H1 (cell line): ENCODE measurements at regions not wholly inside any gene's neighbourhood (a gene's known extent, or its start where the extent isn't known, plus 50 kb on each side); places are given as distances from the start of the nearest gene placed in this dataset.

Experiments
- CTCF ChIA-PET: fragments of 300-600 bp; sonication (Branson Sonifier 250); formaldehyde crosslinking; loops from one replicate; lab custom pipeline; 2021; ENCODE audit not compliant: partially characterized antibody; lab: Charles Lee
- POLR2A ChIA-PET: fragments of 300-600 bp; sonication (Branson Sonifier 250); formaldehyde crosslinking; loops from one replicate; lab custom pipeline; 2021; ENCODE audit warnings: inconsistent platforms; ENCODE audit not compliant: partially characterized antibody; lab: Charles Lee
- DNase-seq, 2 experiments: peaks; one replicate each; pipeline versions ENCODE4 v3.0.0 to v3.0.0-alpha.2; 2010 to 2022; ENCODE audit warnings: low spot score in 2 of 2, low read depth in 1 of 2, mixed read lengths in 1 of 2
- FAIRE-seq: peaks from 2 replicates; lab custom pipeline; 2011; peaks lifted over from hg19 to GRCh38; lab: Jason Lieb, UNC
- H2AFZ ChIP-seq: 2 replicates; pipeline ENCODE4 v1.8.1; 2012; ENCODE audit warnings: low read length, inconsistent platforms
- H2AK5ac ChIP-seq: 2 replicates; pipeline ENCODE4 v1.6.1; 2013; ENCODE audit warnings: low read depth, low read length
- H2BK120ac ChIP-seq: replicated peaks from 2 replicates; pipeline ENCODE3; 2013; ENCODE audit warnings: low read depth, low read length, inconsistent platforms
- H2BK12ac ChIP-seq: 2 replicates; pipeline ENCODE4 v1.6.1; 2013; ENCODE audit warnings: low read depth, low read length
- H2BK15ac ChIP-seq: 2 replicates; pipeline ENCODE4 v1.6.1; 2013; ENCODE audit warnings: low read length
- H2BK20ac ChIP-seq: 2 replicates; pipeline ENCODE4 v1.6.1; 2013; ENCODE audit warnings: low read length
- H2BK5ac ChIP-seq: 2 replicates; pipeline ENCODE4 v1.6.1; 2013; ENCODE audit warnings: low read depth, low read length
- H3K14ac ChIP-seq: 2 replicates; pipeline ENCODE4 v1.6.1; 2013; ENCODE audit warnings: inconsistent platforms; ENCODE audit not compliant: insufficient read length
- H3K18ac ChIP-seq: 2 replicates; pipeline ENCODE4 v1.6.1; 2013; ENCODE audit warnings: low read length; ENCODE audit errors: extremely low read depth
- H3K23ac ChIP-seq: 2 replicates; pipeline ENCODE4 v1.6.1; 2013; ENCODE audit warnings: inconsistent platforms; ENCODE audit not compliant: insufficient read length
- H3K23me2 ChIP-seq: 2 replicates; pipeline ENCODE4 v1.6.1; 2013; ENCODE audit warnings: low read depth, low read length
- H3K27ac ChIP-seq: 2 replicates; pipeline ENCODE4 v1.6.1; 2011; ENCODE audit warnings: low read depth, low read length, inconsistent platforms
- H3K27me3 ChIP-seq, 4 experiments: replicated peaks in 1 of 4; 1 replicate in 1 of 4; 2 replicates in 3 of 4; pipeline versions ENCODE4 v1.6.1 to v1.8.1; 2011 to 2013; ENCODE audit warnings: low read length in 3 of 4, mild to moderate bottlenecking in 3 of 4, inconsistent platforms in 2 of 4, mixed read lengths in 2 of 4, moderate library complexity in 1 of 4; ENCODE audit not compliant: control insufficient read depth in 3 of 4, insufficient read depth in 3 of 4; ENCODE audit errors: extremely low read depth in 1 of 4
- H3K36me3 ChIP-seq, 4 experiments: 2 replicates each; pipeline versions ENCODE4 v1.6.1 to v1.8.1; 2011 to 2013; ENCODE audit warnings: mild to moderate bottlenecking in 4 of 4, low read length in 3 of 4, moderate library complexity in 2 of 4, control low read depth in 1 of 4, inconsistent platforms in 1 of 4; ENCODE audit not compliant: insufficient read depth in 4 of 4, control insufficient read depth in 2 of 4
- H3K4ac ChIP-seq: replicated peaks from 2 replicates; pipeline ENCODE3; 2013; ENCODE audit warnings: low read length, low read depth, mixed read lengths, inconsistent platforms; ENCODE audit not compliant: insufficient read length
- H3K4me1 ChIP-seq, 4 experiments: replicated peaks in 1 of 4; 1 replicate in 1 of 4; 2 replicates in 3 of 4; pipeline versions ENCODE4 v1.6.1 to v1.8.1; 2011 to 2013; ENCODE audit warnings: low read length in 3 of 4, inconsistent platforms in 2 of 4, mixed read lengths in 1 of 4; ENCODE audit not compliant: insufficient read depth in 4 of 4, control insufficient read depth in 3 of 4
- H3K4me2 ChIP-seq, 2 experiments: 2 replicates each; pipeline versions ENCODE4 v1.6.1 to v1.8.1; 2011 to 2013; ENCODE audit warnings: low read depth in 2 of 2, low read length in 2 of 2, control low read depth in 1 of 2, inconsistent platforms in 1 of 2, mild to moderate bottlenecking in 1 of 2; ENCODE audit not compliant: insufficient read depth in 1 of 2
- H3K4me3 ChIP-seq, 4 experiments: fragments of 200-600, 300-600 bp in 1 of 4; sonication (generic), shearing (Covaris generic), sonication (Bioruptor Twin) in 1 of 4; 2 replicates each; pipeline versions ENCODE4 v1.5.1 to v1.8.1; 2011 to 2016; ENCODE audit warnings: low read length in 4 of 4, low read depth in 3 of 4, control low read depth in 2 of 4, inconsistent platforms in 2 of 4, mild to moderate bottlenecking in 2 of 4, mixed read lengths in 1 of 4, moderate library complexity in 1 of 4; ENCODE audit not compliant: insufficient read depth in 2 of 4; ENCODE audit errors: extremely low read depth in 1 of 4
- H3K56ac ChIP-seq: replicated peaks from 2 replicates; pipeline ENCODE3; 2013; ENCODE audit warnings: low read depth, mild to moderate bottlenecking, mixed read lengths, low read length, inconsistent platforms; ENCODE audit not compliant: insufficient read length
- H3K79me1 ChIP-seq: 2 replicates; pipeline ENCODE4 v1.6.1; 2013; ENCODE audit warnings: low read depth, low read length, control low read depth
- H3K79me2 ChIP-seq, 2 experiments: 2 replicates each; pipeline versions ENCODE4 v1.6.1 to v1.8.1; 2012 to 2013; ENCODE audit warnings: low read length in 2 of 2, mild to moderate bottlenecking in 2 of 2, inconsistent platforms in 1 of 2; ENCODE audit not compliant: insufficient read depth in 2 of 2, control insufficient read depth in 1 of 2
- H3K9ac ChIP-seq, 4 experiments: replicated peaks in 1 of 4; 1 replicate in 1 of 4; 2 replicates in 3 of 4; pipeline versions ENCODE4 v1.6.1 to v1.8.1; 2011 to 2013; ENCODE audit warnings: low read depth in 3 of 4, low read length in 3 of 4, control low read depth in 2 of 4, mild to moderate bottlenecking in 2 of 4, moderate library complexity in 2 of 4, inconsistent platforms in 1 of 4; ENCODE audit errors: extremely low read depth in 1 of 4
- H3K9me3 ChIP-seq, 2 experiments: 2 replicates each; pipeline versions ENCODE4 v1.6.1 to v1.8.1; 2012 to 2013; ENCODE audit warnings: mild to moderate bottlenecking in 2 of 2, moderate library complexity in 2 of 2, control low read depth in 1 of 2, inconsistent platforms in 1 of 2, low read depth in 1 of 2, low read length in 1 of 2, mixed read lengths in 1 of 2; ENCODE audit not compliant: insufficient read depth in 2 of 2
- H4K20me1 ChIP-seq, 2 experiments: replicated peaks in 1 of 2; 2 replicates each; pipeline versions ENCODE3 to v1.8.1; 2011 to 2013; ENCODE audit warnings: inconsistent platforms in 2 of 2, low read length in 2 of 2, mild to moderate bottlenecking in 1 of 2; ENCODE audit not compliant: insufficient read depth in 2 of 2, control insufficient read depth in 1 of 2
- H4K5ac ChIP-seq: 2 replicates; pipeline ENCODE4 v1.6.1; 2013; ENCODE audit warnings: low read length, low read depth, mixed read lengths, inconsistent platforms; ENCODE audit not compliant: insufficient read length
- H4K8ac ChIP-seq: 2 replicates; pipeline ENCODE4 v1.8.0; 2013; ENCODE audit warnings: mild to moderate bottlenecking, moderate library complexity, low read length, inconsistent platforms; ENCODE audit not compliant: insufficient read depth; ENCODE audit errors: extremely low read depth
- H4K91ac ChIP-seq: replicated peaks from 2 replicates; pipeline ENCODE3; 2013; ENCODE audit warnings: low read length, mixed read lengths, inconsistent platforms; ENCODE audit not compliant: insufficient read length
- BCL11A ChIP-seq, 2 experiments: IDR thresholded peaks; one replicate each; pipeline ENCODE4 v1.6.1; 2011; ENCODE audit warnings: low read depth in 2 of 2, low read length in 2 of 2, mild to moderate bottlenecking in 2 of 2
- CEBPB ChIP-seq: IDR thresholded peaks from 2 replicates; pipeline ENCODE4 v1.6.1; 2012; ENCODE audit warnings: low read depth, low read length
- JUN ChIP-seq: IDR thresholded peaks from 2 replicates; pipeline ENCODE4 v1.6.1; 2011; ENCODE audit warnings: low read depth, mild to moderate bottlenecking, improper control_type of control experiment, low read length
- MAFK ChIP-seq: IDR thresholded peaks from 2 replicates; pipeline ENCODE4 v1.6.1; 2012; ENCODE audit warnings: low read depth, mild to moderate bottlenecking, improper control_type of control experiment, low read length
- POLR2AphosphoS5 ChIP-seq: IDR thresholded peaks from 2 replicates; pipeline ENCODE4 v1.6.1; 2011; ENCODE audit warnings: low read depth, low read length
- SP4 ChIP-seq: IDR thresholded peaks from 2 replicates; pipeline ENCODE4 v1.6.1; 2012; ENCODE audit warnings: low read length, inconsistent platforms
- YY1 ChIP-seq: IDR thresholded peaks from 2 replicates; pipeline ENCODE4 v1.6.1; 2011; ENCODE audit warnings: low read depth, mild to moderate bottlenecking, low read length
- WGBS, 2 experiments: shearing (Covaris generic) in 1 of 2; methylation state at CpG; one replicate each; pipeline versions ENCODE4 v1.1.6 to v1.1.7; 2013 to 2015; ENCODE audit warnings: low lambda C conversion rate in 2 of 2, mixed read lengths in 2 of 2, inconsistent platforms in 1 of 2, low coverage in 1 of 2, missing lambda C conversion rate in 1 of 2; ENCODE audit not compliant: insufficient replicate concordance in 2 of 2, insufficient coverage in 1 of 2, insufficient read length in 1 of 2; ENCODE audit errors: extremely low coverage in 1 of 2, missing lambda C conversion rate in 1 of 2; 5-methylcytosine and 5-hydroxymethylcytosine counted together

DNA sequence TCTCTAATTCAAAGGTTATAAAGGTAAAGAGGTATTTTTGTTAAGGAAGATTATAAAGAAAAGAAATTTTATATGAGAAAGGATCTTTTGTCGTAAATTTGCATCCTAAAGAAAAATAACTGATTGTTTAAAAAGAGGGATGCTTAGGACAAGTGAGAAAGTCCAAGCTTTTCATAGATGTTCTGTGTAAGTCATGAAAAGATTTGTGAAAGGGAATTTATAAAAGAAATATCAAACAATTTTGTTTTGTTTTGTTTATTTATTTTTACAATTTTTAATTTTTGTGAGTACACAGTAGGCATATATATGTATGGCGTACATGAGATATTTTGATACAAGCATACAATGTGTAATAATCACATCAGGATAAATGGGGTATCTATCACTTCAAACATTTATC lies 145.2 kb downstream of the ADSS2 start:
- Histone ChIP-seq H4K91ac (no peak overlapping the region), H3K27me3 (no peaks in the 10 kb centered on the region), H2AFZ (no peak overlapping the region), H3K4me2 (no peak overlapping the region), H3K9ac (no peak overlapping the region), H2BK120ac (no peak overlapping the region), H3K27ac (no peak overlapping the region), H3K23ac (no peak overlapping the region), H3K18ac (no peak overlapping the region), H4K20me1 (no peaks in the 10 kb centered on the region), H3K79me2 (no peaks in the 10 kb centered on the region), H3K4me3 (no peak overlapping the region), H2BK15ac (no peak overlapping the region), H3K4me1 (no peaks in the 10 kb centered on the region; a peak in 1 of 7 replicates), H3K36me3 (no peaks in the 10 kb centered on the region), H3K23me2 (no peaks in the 10 kb centered on the region), H3K79me1 (no peaks in the 10 kb centered on the region), H3K4ac (no peak overlapping the region), H2AK5ac (no peak overlapping the region), H4K8ac (no peak overlapping the region), H2BK5ac (no peak overlapping the region), H2BK12ac (no peak overlapping the region), H3K56ac (no peak overlapping the region), H3K14ac (no peak overlapping the region), H2BK20ac (no peak overlapping the region), H4K5ac (no peak overlapping the region), H3K9me3 (peaks cover 15 to 21% of the 10 kb centered on the region in 2 experiments; a peak in 3 of 4 replicates)
- FAIRE-seq: no peak
- TF ChIP-seq BCL11A (IDR thresholded peaks at IDR 0.05; ENCODE audit: low read depth in 2 of 2, low read length in 2 of 2) (no peak), POLR2AphosphoS5 (no peak), CEBPB (no peak), MAFK (no peak), JUN (no peak), YY1 (no peak), SP4 (no peak)
- ChIA-PET CTCF (no interaction called here), POLR2A (no interaction called here)
- DNase-seq: no peak
- 87 to 100% methylated on average over 1 to 2 of the region's 2 CpGs for WGBS, 2 experiments
